CD14-positive monocyte (primary cell): ENCODE measurements at regions not wholly inside any gene's neighbourhood (a gene's known extent, or its start where the extent isn't known, plus 50 kb on each side); places are given as distances from the start of the nearest gene placed in this dataset.
"Not testable (repeated sequence)": the region's sequence is repeated elsewhere in the genome, so short reads cannot be mapped to it uniquely, and the experiment has no call there.

Experiments used
- DNase-seq, 3 donors: peaks; one replicate each; pipeline ENCODE4 v3.0.0-alpha.2; 2011 to 2022
- H2AFZ ChIP-seq: 2 replicates; pipeline ENCODE4 v1.6.0; 2012; ENCODE audit warnings: mild to moderate bottlenecking, low read depth, low read length, inconsistent platforms; ENCODE audit not compliant: insufficient read depth, poor library complexity, severe bottlenecking
- H3K27ac ChIP-seq, 2 donors: 1 replicate in 1 of 2; 2 replicates in 1 of 2; pipeline ENCODE4 v1.5.1; 2012 to 2013; ENCODE audit warnings: low read length in 2 of 2, control low read depth in 1 of 2, inconsistent platforms in 1 of 2, low read depth in 1 of 2, mild to moderate bottlenecking in 1 of 2
- H3K27me3 ChIP-seq, 2 donors: one replicate each; pipeline versions ENCODE4 v1.6.0 to v1.6.1; 2011 to 2013; ENCODE audit warnings: low read length in 2 of 2; ENCODE audit not compliant: control insufficient read depth in 2 of 2, insufficient read depth in 2 of 2
- H3K36me3 ChIP-seq, 2 donors: replicated peaks in 1 of 2; 1 replicate in 1 of 2; 2 replicates in 1 of 2; pipeline versions ENCODE4 v1.5.1 to v1.6.1; 2012 to 2013; ENCODE audit warnings: low read length in 2 of 2, control low read depth in 1 of 2, inconsistent platforms in 1 of 2, mild to moderate bottlenecking in 1 of 2; ENCODE audit not compliant: insufficient read depth in 2 of 2, control insufficient read depth in 1 of 2
- H3K4me1 ChIP-seq, 2 donors: 1 replicate in 1 of 2; 2 replicates in 1 of 2; pipeline versions ENCODE4 v1.5.1 to v1.6.1; 2012 to 2013; ENCODE audit warnings: low read length in 2 of 2, control low read depth in 1 of 2, inconsistent platforms in 1 of 2, mild to moderate bottlenecking in 1 of 2, moderate library complexity in 1 of 2; ENCODE audit not compliant: insufficient read depth in 2 of 2, control insufficient read depth in 1 of 2
- H3K4me2 ChIP-seq: replicated peaks from 2 replicates; pipeline ENCODE3; 2012; ENCODE audit warnings: low read length, moderate library complexity, mild to moderate bottlenecking; ENCODE audit not compliant: poor library complexity, severe bottlenecking; ENCODE audit errors: extremely low read depth
- H3K4me3 ChIP-seq, 3 experiments: fragments of 200-600 bp in 1 of 3; sonication (generic) in 1 of 3; replicated peaks in 1 of 3; 1 replicate in 2 of 3; 2 replicates in 1 of 3; pipeline ENCODE4 v1.5.1; 2011 to 2013; ENCODE audit warnings: low read length in 3 of 3, mild to moderate bottlenecking in 3 of 3, control low read depth in 2 of 3, low read depth in 2 of 3, inconsistent platforms in 1 of 3, moderate library complexity in 1 of 3
- H3K79me2 ChIP-seq: 2 replicates; pipeline ENCODE4 v1.6.0; 2012; ENCODE audit warnings: mild to moderate bottlenecking, control low read depth, inconsistent platforms, low read length, moderate library complexity; ENCODE audit not compliant: insufficient read depth
- H3K9ac ChIP-seq: 2 replicates; pipeline ENCODE4 v1.6.0; 2017; ENCODE audit warnings: low read length, mild to moderate bottlenecking; ENCODE audit not compliant: insufficient read depth, poor library complexity, severe bottlenecking
- H3K9me3 ChIP-seq, 2 donors: replicated peaks in 1 of 2; 1 replicate in 1 of 2; 2 replicates in 1 of 2; pipeline versions ENCODE4 v1.5.1 to v1.6.1; 2012 to 2013; ENCODE audit warnings: low read length in 2 of 2, control low read depth in 1 of 2; ENCODE audit not compliant: control insufficient read depth in 1 of 2, insufficient read depth in 1 of 2
- H4K20me1 ChIP-seq: 2 replicates; pipeline ENCODE4 v1.6.0; 2012; ENCODE audit warnings: mild to moderate bottlenecking, low read length, control low read depth, moderate library complexity; ENCODE audit not compliant: insufficient read depth
- H3K27ac Mint-ChIP-seq, 7 donors: one replicate each; pipeline ENCODE4 v1.8.0; 2020; ENCODE audit warnings: mild to moderate bottlenecking in 7 of 7, mixed read lengths in 7 of 7, moderate library complexity in 6 of 7, inconsistent platforms in 2 of 7
- H3K27me3 Mint-ChIP-seq, 3 donors: one replicate each; pipeline ENCODE4 v1.8.0; 2021 to 2022; ENCODE audit warnings: low read depth in 3 of 3, mild to moderate bottlenecking in 3 of 3, mixed read lengths in 3 of 3, moderate library complexity in 3 of 3, inconsistent platforms in 1 of 3
- H3K36me3 Mint-ChIP-seq, 2 donors: one replicate each; pipeline ENCODE4 v1.8.0; 2020; ENCODE audit warnings: mixed read lengths in 2 of 2, inconsistent platforms in 1 of 2, mild to moderate bottlenecking in 1 of 2
- H3K4me1 Mint-ChIP-seq: one replicate; pipeline ENCODE4 v1.8.0; 2020; ENCODE audit warnings: mild to moderate bottlenecking, mixed read lengths
- H3K4me3 Mint-ChIP-seq, 2 donors: one replicate each; pipeline ENCODE4 v1.8.0; 2020; ENCODE audit warnings: mild to moderate bottlenecking in 2 of 2, mixed read lengths in 2 of 2, moderate library complexity in 1 of 2
- H3K9me3 Mint-ChIP-seq, 7 donors: one replicate each; pipeline ENCODE4 v1.8.0; 2020 to 2022; ENCODE audit warnings: mixed read lengths in 7 of 7, mild to moderate bottlenecking in 6 of 7, moderate library complexity in 6 of 7, inconsistent platforms in 2 of 7
- CTCF ChIP-seq: fragments of 200-600 bp; IDR thresholded peaks from one replicate; pipeline ENCODE4 v1.8.0; 2022; ENCODE audit warnings: antibody characterized with exemption, mild to moderate bottlenecking
- WGBS: methylation state at CpG from one replicate; pipeline ENCODE4 v1.1.5; 2013; ENCODE audit warnings: missing lambda C conversion rate; ENCODE audit not compliant: insufficient coverage; 5-methylcytosine and 5-hydroxymethylcytosine counted together
- intact Hi-C, 2 donors: fragments of 100-400 bp; cut with micrococcal nuclease; formaldehyde crosslinking; loops; one replicate each; pipeline versions ENCODE4 v1.15.0 to v1.15.1; 2023

GRCh38 chr7:156327474-156327873 lies 313.1 kb upstream of the RNF32 start:
- Histone ChIP-seq H3K27me3 (no peaks in the 10 kb centered on the region), H3K79me2 (no peaks in the 10 kb centered on the region), H2AFZ (no peak overlapping the region), H4K20me1 (no peaks in the 10 kb centered on the region), H3K4me2 (no peak overlapping the region), H3K4me3 (no peak overlapping the region), H3K36me3 (no peaks in the 10 kb centered on the region), H3K27ac (no peak overlapping the region), H3K4me1 (no peaks in the 10 kb centered on the region), H3K9me3 (peaks cover 23 to 29% of the 10 kb centered on the region in 2 donors), H3K9ac (no peak overlapping the region)
- peaks cover 9 to 32% (median 20%) of the 10 kb centered on the region in 7 donors for H3K9me3 Mint-ChIP-seq
- intact Hi-C loops: no loop called here
- no peaks in the 10 kb centered on the region for H3K36me3 Mint-ChIP-seq
- H3K27me3 Mint-ChIP-seq: peaks cover 0 to 3% (median 2%) of the 10 kb centered on the region in 3 donors
- no peaks in the 10 kb centered on the region for H3K4me1 Mint-ChIP-seq
- TF ChIP-seq CTCF: no peak
- H3K27ac Mint-ChIP-seq: no peak overlapping the region
- 86% methylated on average over 1 of the region's 2 CpGs for WGBS
- DNase-seq: no peak
- H3K4me3 Mint-ChIP-seq: no peak overlapping the region

- no peaks in the 10 kb centered on the region for H3K4me1 ChIP-seq
- H3K27me3 Mint-ChIP-seq: peaks cover 0 to 3% (median 1%) of the 10 kb centered on the region in 3 donors
- WGBS: no CpG with 5 or more reads among the region's 1 CpG
- no peaks in the 10 kb centered on the region for H3K36me3 ChIP-seq
- H3K4me3 ChIP-seq: no peak overlapping the region
- intact Hi-C loops: no loop called here
- H3K9me3 Mint-ChIP-seq: peaks cover 0 to 13% (median 5%) of the 10 kb centered on the region in 7 donors
- no peaks in the 10 kb centered on the region for H4K20me1 ChIP-seq
- H3K27ac Mint-ChIP-seq: no peak overlapping the region
- no peaks in the 10 kb centered on the region for H3K36me3 Mint-ChIP-seq
- H3K79me2 ChIP-seq: no peaks in the 10 kb centered on the region
- no peak for DNase-seq
- no peak overlapping the region for H3K4me2 ChIP-seq
- H3K27me3 ChIP-seq: no peaks in the 10 kb centered on the region
- H3K4me1 Mint-ChIP-seq: no peaks in the 10 kb centered on the region
- H3K27ac ChIP-seq: no peak overlapping the region
- no peak overlapping the region for H3K4me3 Mint-ChIP-seq
- TF ChIP-seq CTCF: no peak
- no peak overlapping the region for H2AFZ ChIP-seq
- H3K9me3 ChIP-seq: peaks cover 0 to 4% of the 10 kb centered on the region in 2 donors
- H3K9ac ChIP-seq: no peak overlapping the region
These were observed 316.4 kb upstream of the RNF32 start for GRCh38 chr7:156324201-156324600.

- H3K27me3 ChIP-seq, H3K4me3 Mint-ChIP-seq, intact Hi-C loops, H3K4me1 ChIP-seq, H3K27ac Mint-ChIP-seq, H3K27ac ChIP-seq, H3K4me3 ChIP-seq, H3K4me2 ChIP-seq, H2AFZ ChIP-seq, H3K36me3 ChIP-seq, DNase-seq, H3K27me3 Mint-ChIP-seq, H3K4me1 Mint-ChIP-seq, H3K36me3 Mint-ChIP-seq, H3K79me2 ChIP-seq, H3K9ac ChIP-seq, H4K20me1 ChIP-seq: not testable (repeated sequence)
- H3K9me3 Mint-ChIP-seq: peaks cover 0 to 17% (median 8%) of the 10 kb centered on the region in 7 donors
- peaks cover 9 to 10% of the 10 kb centered on the region in 2 donors for H3K9me3 ChIP-seq
- no CpG with 5 or more reads among the region's 1 CpG for WGBS
These were observed 319.1 kb upstream of the RNF32 start for GRCh38 chr7:156321430-156321829.
